ENCODE measurements at regions not wholly inside any gene's neighbourhood (a gene's known extent, or its start where the extent isn't known, plus 50 kb on each side); places are given as distances from the start of the nearest gene placed in this dataset.

DNA sequence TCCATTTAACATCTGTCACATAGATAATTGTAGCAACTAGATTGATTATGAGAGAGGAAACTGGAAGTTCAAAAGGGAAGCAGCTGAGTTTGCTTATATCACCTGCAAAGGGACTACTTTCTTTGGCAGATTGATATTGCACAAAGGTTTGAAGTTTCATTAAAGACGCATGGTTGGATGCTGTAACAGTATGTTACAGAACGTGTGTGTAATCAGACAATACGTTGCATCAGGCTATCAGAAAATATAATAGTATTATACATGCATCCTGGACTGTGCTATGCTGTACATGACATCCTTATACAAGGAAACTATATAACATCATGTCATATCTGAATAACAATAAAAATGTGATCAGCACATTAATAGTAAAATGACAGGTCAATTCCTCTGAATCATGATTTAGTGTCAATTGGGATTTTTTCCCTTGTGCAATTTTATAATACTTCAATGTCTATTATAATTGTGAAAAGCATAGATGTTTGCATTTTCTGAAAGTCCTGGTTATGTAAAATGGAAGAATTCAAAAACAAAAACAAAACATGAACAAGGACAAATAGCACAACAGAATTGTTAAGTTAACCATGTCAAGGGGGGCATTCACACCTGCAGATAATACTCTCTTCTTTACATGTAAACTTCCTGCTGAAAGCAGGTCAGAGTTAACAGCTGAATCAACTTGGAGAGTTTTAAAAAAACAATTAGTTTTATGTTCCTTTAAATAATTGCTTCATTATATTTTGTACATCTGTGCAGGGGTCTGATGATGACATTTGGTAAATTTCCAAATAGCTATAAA lies 283.2 kb upstream of the KCNH8 start:
- no peak overlapping the region for H3K27ac ChIP-seq (ENCODE audit: insufficient read length, low read depth, low read length)
- no peak overlapping the region for H2BK5ac ChIP-seq (ENCODE audit: insufficient read length, low read length)
- H3K4me2 ChIP-seq (ENCODE audit: insufficient read depth, insufficient read length, low read length), result no peak overlapping the region
- no peaks in the 10 kb centered on the region for H3K23me2 ChIP-seq (ENCODE audit: insufficient read length, low read depth, low read length, poor library complexity, severe bottlenecking)
- H4K5ac ChIP-seq (ENCODE audit: insufficient read length, low read depth, low read length), result no peak overlapping the region
- H3K9me3 ChIP-seq (ENCODE audit: control insufficient read depth, low read depth, low read length), result no peaks in the 10 kb centered on the region
- no peaks in the 10 kb centered on the region for H3K4me1 ChIP-seq (ENCODE audit: insufficient read depth, low read length)
- H3K4me3 Mint-ChIP-seq, result no peak overlapping the region
- H3K9me3 Mint-ChIP-seq, result no peaks in the 10 kb centered on the region
- WGBS (ENCODE audit: extremely low coverage, insufficient read length, low lambda C conversion rate), result no CpG with 5 or more reads among the region's 3 CpGs
- H3K79me1 ChIP-seq (ENCODE audit: insufficient read depth, low read depth, low read length, poor library complexity, severe bottlenecking), result no peaks in the 10 kb centered on the region
- no peak overlapping the region for H4K91ac ChIP-seq (ENCODE audit: insufficient read length, low read depth, low read length)
- no peak overlapping the region for H2BK12ac ChIP-seq (ENCODE audit: insufficient read length, low read depth, low read length)
- no peaks in the 10 kb centered on the region for H3K79me2 ChIP-seq (ENCODE audit: insufficient read depth, low read length)
- no peak overlapping the region for H3K27ac Mint-ChIP-seq
- no peak for DNase-seq
- no peak overlapping the region for H3T11ph ChIP-seq (ENCODE audit: low read length)
- H2AFZ ChIP-seq (ENCODE audit: low read length), result no peak overlapping the region
- H2BK15ac ChIP-seq (ENCODE audit: low read depth, low read length), result no peak overlapping the region
- 0 out of 4 replicates have a peak, but pooled peaks cover 0 to 4% of the 10 kb centered on the region in 2 experiments for H3K4me1 Mint-ChIP-seq
- no peak overlapping the region for H2BK20ac ChIP-seq (ENCODE audit: low read depth, low read length, poor library complexity, severe bottlenecking)
- no peak overlapping the region for H2AK5ac ChIP-seq (ENCODE audit: insufficient read length, low read length)
- H3K23ac ChIP-seq (ENCODE audit: insufficient read length, low read depth, low read length), result no peak overlapping the region
- H3K9ac ChIP-seq (ENCODE audit: extremely low read depth, insufficient read length, low read length), result no peak overlapping the region
- H3K14ac ChIP-seq (ENCODE audit: insufficient read depth, low read length), result no peak overlapping the region
- no peaks in the 10 kb centered on the region for H3K27me3 Mint-ChIP-seq (ENCODE audit: low read depth)
- no peak overlapping the region for H3K18ac ChIP-seq (ENCODE audit: insufficient read length, low read depth, low read length)
- H3K56ac ChIP-seq (ENCODE audit: insufficient read length, low read depth, low read length), result no peak overlapping the region
- H2BK120ac ChIP-seq (ENCODE audit: low read depth, low read length, poor library complexity, severe bottlenecking), result no peak overlapping the region
- H3K4ac ChIP-seq (ENCODE audit: low read depth, low read length), result no peak overlapping the region
- H4K20me1 ChIP-seq (ENCODE audit: control insufficient read depth, insufficient read depth, insufficient read length), result no peaks in the 10 kb centered on the region
- H4K8ac ChIP-seq (replicated peaks; ENCODE audit: insufficient read length, low read depth, low read length), result no peak overlapping the region
- TF ChIP-seq, protein P1, sequence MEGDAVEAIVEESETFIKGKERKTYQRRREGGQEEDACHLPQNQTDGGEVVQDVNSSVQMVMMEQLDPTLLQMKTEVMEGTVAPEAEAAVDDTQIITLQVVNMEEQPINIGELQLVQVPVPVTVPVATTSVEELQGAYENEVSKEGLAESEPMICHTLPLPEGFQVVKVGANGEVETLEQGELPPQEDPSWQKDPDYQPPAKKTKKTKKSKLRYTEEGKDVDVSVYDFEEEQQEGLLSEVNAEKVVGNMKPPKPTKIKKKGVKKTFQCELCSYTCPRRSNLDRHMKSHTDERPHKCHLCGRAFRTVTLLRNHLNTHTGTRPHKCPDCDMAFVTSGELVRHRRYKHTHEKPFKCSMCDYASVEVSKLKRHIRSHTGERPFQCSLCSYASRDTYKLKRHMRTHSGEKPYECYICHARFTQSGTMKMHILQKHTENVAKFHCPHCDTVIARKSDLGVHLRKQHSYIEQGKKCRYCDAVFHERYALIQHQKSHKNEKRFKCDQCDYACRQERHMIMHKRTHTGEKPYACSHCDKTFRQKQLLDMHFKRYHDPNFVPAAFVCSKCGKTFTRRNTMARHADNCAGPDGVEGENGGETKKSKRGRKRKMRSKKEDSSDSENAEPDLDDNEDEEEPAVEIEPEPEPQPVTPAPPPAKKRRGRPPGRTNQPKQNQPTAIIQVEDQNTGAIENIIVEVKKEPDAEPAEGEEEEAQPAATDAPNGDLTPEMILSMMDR (conservative IDR thresholded peaks at IDR 0.05), result no peak
- no peaks in the 10 kb centered on the region for H3K27me3 ChIP-seq (ENCODE audit: insufficient read depth, low read length)
- H3K36me3 Mint-ChIP-seq (ENCODE audit: insufficient read depth in 1 of 3, low read depth in 3 of 3), result no peaks in the 10 kb centered on the region
